HCT116 (cell line): ENCODE measurements at regions not wholly inside any gene's neighbourhood (a gene's known extent, or its start where the extent isn't known, plus 50 kb on each side); places are given as distances from the start of the nearest gene placed in this dataset.

Experiments
- ATAC-seq: fragments of 200-7000 bp; cut with Tn5 transposase; 2 replicates; pipeline ENCODE4 v1.9.1; 2020; ENCODE audit warnings: mild to moderate bottlenecking, moderate library complexity
- BruUV-seq: library from RNA; stranded (reverse); fragments of 400-500 nt; replicated peaks from 2 replicates; lab custom pipeline; 2021; lab: Mats Ljungman, UMichigan
- CTCF ChIA-PET: fragments of 300-600 bp; sonication (Branson Sonifier 250); formaldehyde crosslinking; loops from one replicate; lab custom pipeline; 2021; ENCODE audit warnings: antibody characterized with exemption; lab: Charles Lee
- POLR2A ChIA-PET: fragments of 300-600, 350-600 bp; sonication (Branson Sonifier 250); formaldehyde crosslinking; loops from one replicate; lab custom pipeline; 2021; ENCODE audit warnings: antibody characterized with exemption; lab: Charles Lee
- RAD21 ChIA-PET, 2 experiments: fragments of 300-600 bp; sonication (Branson Sonifier 250); formaldehyde crosslinking; loops; one replicate each; lab custom pipeline; 2023; ENCODE audit warnings: low total read pairs in 2 of 2; ENCODE audit not compliant: uncharacterized antibody in 2 of 2, unreplicated experiment in 2 of 2, low non-redundant PET in 1 of 2; lab: Charles Lee
- DNase-seq: peaks from one replicate; pipeline ENCODE4 v3.0.0-alpha.2; 2010; ENCODE audit warnings: low read depth, low spot score
- H2AFZ ChIP-seq: fragments of 200-600 bp; shearing (Covaris generic), sonication (generic); 2 replicates; pipeline ENCODE4 v1.6.1; 2017; ENCODE audit warnings: low read depth, mixed run types, mixed read lengths, antibody characterized with exemption, low read length; ENCODE audit not compliant: poor library complexity, severe bottlenecking
- H3K27ac ChIP-seq: 2 replicates; pipeline ENCODE4 v1.5.1; 2012; ENCODE audit warnings: low read depth, low read length
- H3K27me3 ChIP-seq: fragments of 200-600 bp; sonication (generic); 2 replicates; pipeline ENCODE4 v1.6.1; 2016; ENCODE audit warnings: mixed run types, low read length, mixed read lengths; ENCODE audit not compliant: insufficient read depth
- H3K36me3 ChIP-seq, 2 experiments: fragments of 200-500 bp in 1 of 2; fragments of 200-600 bp in 1 of 2; sonication (Bioruptor generic) in 1 of 2; sonication (generic) in 1 of 2; 2 replicates each; pipeline versions ENCODE4 v1.5.1 to v1.6.1; 2014 to 2016; ENCODE audit warnings: low read length in 2 of 2, inconsistent platforms in 1 of 2, mixed read lengths in 1 of 2, mixed run types in 1 of 2; ENCODE audit not compliant: insufficient read depth in 2 of 2, control insufficient read depth in 1 of 2
- H3K4me1 ChIP-seq, 2 experiments: fragments of 200-600 bp in 1 of 2; sonication (generic) in 1 of 2; 2 replicates each; pipeline versions ENCODE4 v1.5.1 to v1.6.1; 2012 to 2017; ENCODE audit warnings: low read length in 2 of 2, inconsistent platforms in 1 of 2, mild to moderate bottlenecking in 1 of 2, mixed read lengths in 1 of 2, mixed run types in 1 of 2, moderate library complexity in 1 of 2; ENCODE audit not compliant: insufficient read depth in 2 of 2, control insufficient read depth in 1 of 2
- H3K4me2 ChIP-seq: fragments of 200-600 bp; sonication (generic); 2 replicates; pipeline ENCODE4 v1.6.1; 2017; ENCODE audit warnings: mixed run types, low read length, mixed read lengths
- H3K4me3 ChIP-seq, 2 experiments: fragments of 200-600 bp in 1 of 2; sonication (generic) in 1 of 2; replicated peaks in 1 of 2; 2 replicates each; pipeline ENCODE4 v1.5.1; 2011 to 2016; ENCODE audit warnings: low read length in 2 of 2, control low read depth in 1 of 2, low read depth in 1 of 2, mild to moderate bottlenecking in 1 of 2, mixed read lengths in 1 of 2, mixed run types in 1 of 2
- H3K79me2 ChIP-seq: fragments of 200-600 bp; sonication (generic); 2 replicates; pipeline ENCODE4 v1.6.1; 2017; ENCODE audit warnings: mild to moderate bottlenecking, mixed run types, low read length, moderate library complexity, mixed read lengths; ENCODE audit not compliant: insufficient read depth
- H3K9ac ChIP-seq: fragments of 200-600 bp; sonication (generic); 2 replicates; pipeline ENCODE4 v1.6.1; 2016; ENCODE audit warnings: low read length, mixed read lengths
- H3K9me2 ChIP-seq: fragments of 200-600 bp; sonication (generic), shearing (Covaris generic); 2 replicates; pipeline ENCODE4 v1.6.1; 2017; ENCODE audit warnings: mixed run types, mild to moderate bottlenecking, moderate library complexity; ENCODE audit not compliant: insufficient read depth
- H3K9me3 ChIP-seq, 2 experiments: fragments of 200-500 bp in 1 of 2; fragments of 200-600 bp in 1 of 2; sonication (Bioruptor generic) in 1 of 2; sonication (generic) in 1 of 2; 2 replicates each; pipeline ENCODE4 v1.6.1; 2014 to 2017; ENCODE audit warnings: low read length in 2 of 2, mixed read lengths in 2 of 2, inconsistent platforms in 1 of 2, low read depth in 1 of 2, mild to moderate bottlenecking in 1 of 2, mixed run types in 1 of 2, moderate library complexity in 1 of 2; ENCODE audit not compliant: control insufficient read depth in 1 of 2, insufficient read depth in 1 of 2
- H4K20me1 ChIP-seq: fragments of 200-600 bp; sonication (generic), shearing (Covaris generic); 2 replicates; pipeline ENCODE4 v1.6.1; 2017; ENCODE audit warnings: mixed run types, mild to moderate bottlenecking, moderate library complexity; ENCODE audit not compliant: insufficient read depth
- ATF3 ChIP-seq: IDR thresholded peaks from 2 replicates; pipeline ENCODE4 v1.6.1; 2012
- CEBPB ChIP-seq: IDR thresholded peaks from 2 replicates; pipeline ENCODE4 v1.6.1; 2012; ENCODE audit warnings: low read depth
- EGR1 ChIP-seq: IDR thresholded peaks from 2 replicates; pipeline ENCODE4 v1.6.1; 2012; ENCODE audit warnings: low read depth
- ELF1 ChIP-seq: IDR thresholded peaks from 2 replicates; pipeline ENCODE4 v1.6.1; 2012; ENCODE audit warnings: low read depth, borderline replicate concordance
- EZH2phosphoT487 ChIP-seq: fragments of 200-600 bp; IDR thresholded peaks from 2 replicates; pipeline ENCODE4 v1.6.1; 2018; ENCODE audit warnings: antibody characterized with exemption, borderline replicate concordance
- FOSL1 ChIP-seq: IDR thresholded peaks from 2 replicates; pipeline ENCODE4 v1.6.1; 2012; ENCODE audit warnings: low read depth
- JUND ChIP-seq: IDR thresholded peaks from 2 replicates; pipeline ENCODE4 v1.6.1; 2012
- POLR2A ChIP-seq: IDR thresholded peaks from 2 replicates; pipeline ENCODE4 v1.7.0; 2011; ENCODE audit warnings: borderline replicate concordance; ENCODE audit not compliant: insufficient read depth, insufficient read length; ENCODE audit errors: extremely low read depth
- RAD21 ChIP-seq: IDR thresholded peaks from 2 replicates; pipeline ENCODE4 v1.6.1; 2012; ENCODE audit warnings: low read depth, mild to moderate bottlenecking
- SIN3A ChIP-seq: IDR thresholded peaks from 2 replicates; pipeline ENCODE4 v1.6.1; 2012; ENCODE audit warnings: low read depth
- ZFX ChIP-seq: fragments of 450-650 bp; IDR thresholded peaks from 2 replicates; pipeline ENCODE4 v1.6.1; 2017
- intact Hi-C: fragments of 100-400 bp; cut with micrococcal nuclease; formaldehyde crosslinking; loops from 2 replicates; pipeline ENCODE4 v1.10.0; 2022
- TF ChIP-seq, protein P1 (sequence below): IDR thresholded peaks from 2 replicates; pipeline ENCODE4 v1.6.1; 2011; ENCODE audit warnings: mild to moderate bottlenecking, low read length, moderate library complexity; ENCODE audit not compliant: insufficient replicate concordance; ENCODE audit errors: extremely low read depth

DNA sequence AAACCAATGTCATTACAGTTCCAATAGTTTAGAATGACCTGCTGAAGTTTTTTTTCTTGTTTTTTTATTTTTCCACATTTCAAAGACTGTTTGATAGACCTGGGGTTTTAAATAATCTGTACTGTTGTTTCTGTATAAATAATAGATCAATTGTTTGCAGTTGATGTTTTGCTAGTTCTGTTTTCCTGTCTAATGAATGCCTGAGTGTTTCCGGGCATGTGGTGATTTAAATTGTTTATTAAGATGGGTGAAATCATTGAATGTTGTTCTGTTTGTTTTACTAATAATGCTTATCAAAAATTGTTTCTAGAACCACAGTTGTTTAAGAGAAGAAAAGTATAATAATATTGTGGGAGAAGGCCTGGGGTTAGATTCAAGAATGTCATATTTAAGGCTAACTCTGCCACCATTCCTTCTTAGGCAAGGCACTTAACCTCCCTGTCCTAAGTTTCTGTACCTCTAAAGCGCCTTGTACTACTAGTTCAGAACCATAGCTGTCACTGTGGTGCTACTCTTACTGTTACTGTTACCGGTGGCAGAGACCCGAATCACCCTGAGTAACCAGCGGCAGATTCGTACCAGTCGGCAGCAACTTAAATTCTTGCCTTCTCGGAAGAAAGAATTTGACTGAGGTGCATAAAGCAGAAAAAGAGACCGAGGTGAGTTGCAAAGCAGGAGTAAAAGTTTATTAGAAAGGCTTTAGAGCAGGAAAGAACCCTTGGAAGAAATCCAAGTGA is 1014.1 kb downstream of the REEP3 start:
- TF ChIP-seq EGR1 (no peak), ELF1 (no peak), CEBPB (no peak), POLR2A (no peak), EZH2phosphoT487 (no peak), RAD21 (no peak), ZFX (no peak), SIN3A (no peak), JUND (no peak), ATF3 (no peak), FOSL1 (no peak)
- TF ChIP-seq, protein P1, sequence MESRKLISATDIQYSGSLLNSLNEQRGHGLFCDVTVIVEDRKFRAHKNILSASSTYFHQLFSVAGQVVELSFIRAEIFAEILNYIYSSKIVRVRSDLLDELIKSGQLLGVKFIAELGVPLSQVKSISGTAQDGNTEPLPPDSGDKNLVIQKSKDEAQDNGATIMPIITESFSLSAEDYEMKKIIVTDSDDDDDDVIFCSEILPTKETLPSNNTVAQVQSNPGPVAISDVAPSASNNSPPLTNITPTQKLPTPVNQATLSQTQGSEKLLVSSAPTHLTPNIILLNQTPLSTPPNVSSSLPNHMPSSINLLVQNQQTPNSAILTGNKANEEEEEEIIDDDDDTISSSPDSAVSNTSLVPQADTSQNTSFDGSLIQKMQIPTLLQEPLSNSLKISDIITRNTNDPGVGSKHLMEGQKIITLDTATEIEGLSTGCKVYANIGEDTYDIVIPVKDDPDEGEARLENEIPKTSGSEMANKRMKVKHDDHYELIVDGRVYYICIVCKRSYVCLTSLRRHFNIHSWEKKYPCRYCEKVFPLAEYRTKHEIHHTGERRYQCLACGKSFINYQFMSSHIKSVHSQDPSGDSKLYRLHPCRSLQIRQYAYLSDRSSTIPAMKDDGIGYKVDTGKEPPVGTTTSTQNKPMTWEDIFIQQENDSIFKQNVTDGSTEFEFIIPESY = no peak
- Histone ChIP-seq H3K4me3 (no peak overlapping the region), H3K79me2 (no peaks in the 10 kb centered on the region), H4K20me1 (no peaks in the 10 kb centered on the region), H3K27ac (no peak overlapping the region), H3K36me3 (no peaks in the 10 kb centered on the region), H2AFZ (no peak overlapping the region), H3K9ac (no peak overlapping the region), H3K4me2 (no peak overlapping the region), H3K9me3 (no peaks in the 10 kb centered on the region), H3K27me3 (no peaks in the 10 kb centered on the region), H3K9me2 (no peaks in the 10 kb centered on the region), H3K4me1 (no peaks in the 10 kb centered on the region)
- BruUV-seq = no TSS peak
- no peak for ATAC-seq
- DNase-seq = no peak
- ChIA-PET CTCF (no interaction called here), POLR2A (no interaction called here), RAD21 (no interaction called here)
- intact Hi-C loops = no loop called here
